ENCODE measurements at regions not wholly inside any gene's neighbourhood (a gene's known extent, or its start where the extent isn't known, plus 50 kb on each side); places are given as distances from the start of the nearest gene placed in this dataset.

- TF ChIP-seq CTCF (IDR thresholded peaks at IDR 0.05 in 4 of 5, conservative IDR thresholded peaks at IDR 0.05 in 1 of 5), result no peak
- no peak for TF ChIP-seq POLR2A (IDR thresholded peaks at IDR 0.05)
Observed at GRCh38 chr7:145394126-145394525, 558.3 kb upstream of the TPK1 start.
